ENCODE measurements at regions not wholly inside any gene's neighbourhood (a gene's known extent, or its start where the extent isn't known, plus 50 kb on each side); places are given as distances from the start of the nearest gene placed in this dataset.
A peak's percentile ranks its signal among the peaks of the same experiment; 100 is the strongest.

GRCh38 chr22:22817468-22818201, 70.0 kb upstream of the IGLL5 start:
- TF ChIP-seq CTCF (conservative IDR thresholded peaks at IDR 0.05; ENCODE audit: low read depth, low read length), result 0 out of 2 replicates have a peak, but pooled peaks have one; percentile 15
- Histone ChIP-seq H3K9ac (peak overlapping the region; percentile 34; the same call in 1 of the 2 replicates), H3K27me3 (ENCODE audit: insufficient read depth, low read depth) (no peaks in the 10 kb centered on the region), H3K4me2 (peak overlapping the region; percentile 100), H3K4me1 (ENCODE audit: low read depth, poor library complexity, severe bottlenecking) (peaks cover 87% of the 10 kb centered on the region), H4K20me1 (ENCODE audit: insufficient read depth) (no peaks in the 10 kb centered on the region), H3K79me2 (ENCODE audit: insufficient read depth, low read depth) (no peaks in the 10 kb centered on the region), H3K36me3 (ENCODE audit: insufficient read depth) (no peaks in the 10 kb centered on the region), H3K27ac (peak overlapping the region; percentile 79), H2AFZ (ENCODE audit: low read depth) (no peak overlapping the region), H3K4me3 (IDR thresholded peaks at IDR 0.05; ENCODE audit: insufficient read depth, low read depth, low read length) (no peak overlapping the region)

GRCh38 chr22:22818202-22818538, 69.4 kb upstream of the IGLL5 start:
- TF ChIP-seq CTCF (conservative IDR thresholded peaks at IDR 0.05; ENCODE audit: low read depth, low read length), result no peak

GRCh38 chr22:22818861-22819855, 68.5 kb upstream of the IGLL5 start:
- H3K27me3 ChIP-seq (ENCODE audit: insufficient read depth, low read depth), result no peaks in the 10 kb centered on the region
- H3K36me3 ChIP-seq (ENCODE audit: insufficient read depth), result no peaks in the 10 kb centered on the region
- no peak for TF ChIP-seq CTCF (conservative IDR thresholded peaks at IDR 0.05; ENCODE audit: low read depth, low read length)
- no peaks in the 10 kb centered on the region for H3K79me2 ChIP-seq (ENCODE audit: insufficient read depth, low read depth)
- H3K4me2 ChIP-seq, result peak overlapping the region; percentile 100
- peaks cover 98% of the 10 kb centered on the region for H3K4me1 ChIP-seq (ENCODE audit: low read depth, poor library complexity, severe bottlenecking)
- H2AFZ ChIP-seq (ENCODE audit: low read depth), result no peak overlapping the region
- H4K20me1 ChIP-seq (ENCODE audit: insufficient read depth), result no peaks in the 10 kb centered on the region
- peak overlapping the region; percentile 79 for H3K27ac ChIP-seq
- H3K4me3 ChIP-seq (IDR thresholded peaks at IDR 0.05; ENCODE audit: insufficient read depth, low read depth, low read length), result no peak overlapping the region
- peak overlapping the region; percentile 34; the same call in 1 of the 2 replicates for H3K9ac ChIP-seq

More at GRCh38 chr22:22818202-22818538, 69.4 kb upstream of the IGLL5 start:
- Histone ChIP-seq H3K27ac (peak overlapping the region; percentile 79), H3K27me3 (ENCODE audit: insufficient read depth, low read depth) (no peaks in the 10 kb centered on the region), H3K4me1 (ENCODE audit: low read depth, poor library complexity, severe bottlenecking) (peaks cover 90% of the 10 kb centered on the region), H4K20me1 (ENCODE audit: insufficient read depth) (no peaks in the 10 kb centered on the region), H3K79me2 (ENCODE audit: insufficient read depth, low read depth) (no peaks in the 10 kb centered on the region), H3K9ac (peak overlapping the region; percentile 34; the same call in 1 of the 2 replicates), H3K36me3 (ENCODE audit: insufficient read depth) (no peaks in the 10 kb centered on the region), H3K4me3 (IDR thresholded peaks at IDR 0.05; ENCODE audit: insufficient read depth, low read depth, low read length) (no peak overlapping the region), H3K4me2 (peak overlapping the region; percentile 100), H2AFZ (ENCODE audit: low read depth) (no peak overlapping the region)

- Histone ChIP-seq H2AFZ (ENCODE audit: low read depth) (peak overlapping the region; percentile 15), H3K27ac (peak overlapping the region; percentile 79), H3K9ac (peak overlapping the region; percentile 16; the same call in 1 of the 2 replicates), H3K79me2 (ENCODE audit: insufficient read depth, low read depth) (no peaks in the 10 kb centered on the region), H3K36me3 (ENCODE audit: insufficient read depth) (no peaks in the 10 kb centered on the region), H3K4me2 (peak overlapping the region; percentile 100), H3K27me3 (ENCODE audit: insufficient read depth, low read depth) (no peaks in the 10 kb centered on the region), H3K4me1 (ENCODE audit: low read depth, poor library complexity, severe bottlenecking) (peaks cover 98% of the 10 kb centered on the region), H3K4me3 (IDR thresholded peaks at IDR 0.05; ENCODE audit: insufficient read depth, low read depth, low read length) (no peak overlapping the region), H4K20me1 (ENCODE audit: insufficient read depth) (no peaks in the 10 kb centered on the region)
- TF ChIP-seq CTCF (conservative IDR thresholded peaks at IDR 0.05; ENCODE audit: low read depth, low read length), result no peak
Measured at GRCh38 chr22:22820076-22820475, 67.5 kb upstream of the IGLL5 start.
